PC-3 (cell line): ENCODE measurements at regions not wholly inside any gene's neighbourhood (a gene's known extent, or its start where the extent isn't known, plus 50 kb on each side); places are given as distances from the start of the nearest gene placed in this dataset.
"Not testable (repeated sequence)": the region's sequence is repeated elsewhere in the genome, so short reads cannot be mapped to it uniquely, and the experiment has no call there.

Experiments
- EZH2 ChIP-seq: fragments of 300-600 bp; sonication (generic); IDR thresholded peaks from one replicate; pipeline ENCODE4 v1.6.1; 2017; ENCODE audit warnings: antibody characterized with exemption, mild to moderate bottlenecking, low read length; ENCODE audit not compliant: unreplicated experiment
- EZH2phosphoT487 ChIP-seq: fragments of 300-600 bp; sonication (generic); IDR thresholded peaks from 2 replicates; pipeline ENCODE4 v1.6.1; 2018; ENCODE audit warnings: mild to moderate bottlenecking, antibody characterized with exemption, low read length, borderline replicate concordance
- TF ChIP-seq, protein P1 (sequence below): fragments of 300-600 bp; sonication (generic); conservative IDR thresholded peaks from 2 replicates; pipeline ENCODE4 v1.5.1; 2017; ENCODE audit warnings: antibody characterized with exemption, low read depth, mild to moderate bottlenecking, low read length

DNA sequence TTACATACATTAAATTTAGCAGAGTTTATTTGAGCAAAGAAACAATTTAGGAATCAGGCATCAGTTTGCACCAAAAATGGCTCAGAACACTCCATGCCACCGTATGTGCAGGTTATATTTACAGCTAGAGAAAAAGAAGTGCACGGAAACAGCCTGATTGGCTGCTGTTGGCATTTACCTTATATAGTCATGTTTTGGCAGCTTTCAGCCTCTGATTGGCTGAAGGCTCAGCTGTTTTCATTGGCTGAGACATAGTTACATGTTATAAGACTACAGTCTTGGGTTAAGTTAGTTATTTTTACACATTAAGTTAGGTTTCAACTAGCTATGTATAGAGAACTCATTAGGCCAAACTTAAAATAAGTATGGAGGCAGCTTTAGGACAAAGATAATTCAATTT lies 104.0 kb downstream of the LIMS3 start:
- not testable (repeated sequence) for TF ChIP-seq EZH2, EZH2phosphoT487
- TF ChIP-seq, protein P1, sequence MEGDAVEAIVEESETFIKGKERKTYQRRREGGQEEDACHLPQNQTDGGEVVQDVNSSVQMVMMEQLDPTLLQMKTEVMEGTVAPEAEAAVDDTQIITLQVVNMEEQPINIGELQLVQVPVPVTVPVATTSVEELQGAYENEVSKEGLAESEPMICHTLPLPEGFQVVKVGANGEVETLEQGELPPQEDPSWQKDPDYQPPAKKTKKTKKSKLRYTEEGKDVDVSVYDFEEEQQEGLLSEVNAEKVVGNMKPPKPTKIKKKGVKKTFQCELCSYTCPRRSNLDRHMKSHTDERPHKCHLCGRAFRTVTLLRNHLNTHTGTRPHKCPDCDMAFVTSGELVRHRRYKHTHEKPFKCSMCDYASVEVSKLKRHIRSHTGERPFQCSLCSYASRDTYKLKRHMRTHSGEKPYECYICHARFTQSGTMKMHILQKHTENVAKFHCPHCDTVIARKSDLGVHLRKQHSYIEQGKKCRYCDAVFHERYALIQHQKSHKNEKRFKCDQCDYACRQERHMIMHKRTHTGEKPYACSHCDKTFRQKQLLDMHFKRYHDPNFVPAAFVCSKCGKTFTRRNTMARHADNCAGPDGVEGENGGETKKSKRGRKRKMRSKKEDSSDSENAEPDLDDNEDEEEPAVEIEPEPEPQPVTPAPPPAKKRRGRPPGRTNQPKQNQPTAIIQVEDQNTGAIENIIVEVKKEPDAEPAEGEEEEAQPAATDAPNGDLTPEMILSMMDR, result not testable (repeated sequence)
